ENCODE measurements at regions not wholly inside any gene's neighbourhood (a gene's known extent, or its start where the extent isn't known, plus 50 kb on each side); places are given as distances from the start of the nearest gene placed in this dataset.

- no peak overlapping the region for H3K4me3 Mint-ChIP-seq
- no peaks in the 10 kb centered on the region for H3K4me1 Mint-ChIP-seq
- H3K36me3 Mint-ChIP-seq (ENCODE audit: insufficient read depth): no peaks in the 10 kb centered on the region
- ATAC-seq (replicated peaks; ENCODE audit: extremely low read depth, poor library complexity, severe bottlenecking): no peak
- peaks cover 20% of the 10 kb centered on the region for H3K27me3 Mint-ChIP-seq
- no peaks in the 10 kb centered on the region for H3K9me3 Mint-ChIP-seq
- DNase-seq (ENCODE audit: low spot score in 2 of 2): no peak
- no peak overlapping the region for H3K27ac Mint-ChIP-seq (ENCODE audit: low read depth)
These were observed 1469.7 kb downstream of the AACS start for GRCh38 chr12:126534942-126535341.

GRCh38 chr12:126535971-126536370, 1470.7 kb downstream of the AACS start:
- Mint-ChIP-seq H3K27me3 (peaks cover 20% of the 10 kb centered on the region), H3K9me3 (no peaks in the 10 kb centered on the region), H3K27ac (ENCODE audit: low read depth) (no peak overlapping the region), H3K4me3 (no peak overlapping the region), H3K36me3 (ENCODE audit: insufficient read depth) (no peaks in the 10 kb centered on the region), H3K4me1 (no peaks in the 10 kb centered on the region)
- no peak for DNase-seq (ENCODE audit: low spot score in 2 of 2)
- no peak for ATAC-seq (replicated peaks; ENCODE audit: extremely low read depth, poor library complexity, severe bottlenecking)

- no peaks in the 10 kb centered on the region for H3K9me3 Mint-ChIP-seq
- peaks cover 20% of the 10 kb centered on the region for H3K27me3 Mint-ChIP-seq
- H3K27ac Mint-ChIP-seq (ENCODE audit: low read depth): no peak overlapping the region
- no peak for DNase-seq (ENCODE audit: low spot score in 2 of 2)
- H3K4me1 Mint-ChIP-seq: no peaks in the 10 kb centered on the region
- no peaks in the 10 kb centered on the region for H3K36me3 Mint-ChIP-seq (ENCODE audit: insufficient read depth)
- no peak overlapping the region for H3K4me3 Mint-ChIP-seq
- ATAC-seq (replicated peaks; ENCODE audit: extremely low read depth, poor library complexity, severe bottlenecking): no peak
These were observed 1472.8 kb downstream of the AACS start for GRCh38 chr12:126537961-126538530.

- Mint-ChIP-seq H3K4me1 (no peaks in the 10 kb centered on the region), H3K27me3 (peaks cover 20% of the 10 kb centered on the region), H3K4me3 (no peak overlapping the region), H3K9me3 (no peaks in the 10 kb centered on the region), H3K27ac (ENCODE audit: low read depth) (no peak overlapping the region), H3K36me3 (ENCODE audit: insufficient read depth) (no peaks in the 10 kb centered on the region)
- DNase-seq (ENCODE audit: low spot score in 2 of 2) (no peak), ATAC-seq (replicated peaks; ENCODE audit: extremely low read depth, poor library complexity, severe bottlenecking) (no peak)
These were observed 1473.7 kb downstream of the AACS start for GRCh38 chr12:126538888-126539287.

- Mint-ChIP-seq H3K4me3 (no peak overlapping the region), H3K27me3 (no peaks in the 10 kb centered on the region), H3K4me1 (no peaks in the 10 kb centered on the region), H3K9me3 (no peaks in the 10 kb centered on the region), H3K27ac (ENCODE audit: low read depth) (no peak overlapping the region), H3K36me3 (ENCODE audit: insufficient read depth) (no peaks in the 10 kb centered on the region)
- ATAC-seq (replicated peaks; ENCODE audit: extremely low read depth, poor library complexity, severe bottlenecking): no peak
- no peak for DNase-seq (ENCODE audit: low spot score in 2 of 2)
These were observed 1480.2 kb downstream of the AACS start for GRCh38 chr12:126545411-126545810.

- H3K4me1 Mint-ChIP-seq: no peaks in the 10 kb centered on the region
- no peaks in the 10 kb centered on the region for H3K27me3 Mint-ChIP-seq
- H3K36me3 Mint-ChIP-seq (ENCODE audit: insufficient read depth): no peaks in the 10 kb centered on the region
- no peak overlapping the region for H3K4me3 Mint-ChIP-seq
- H3K27ac Mint-ChIP-seq (ENCODE audit: low read depth): no peak overlapping the region
- DNase-seq (ENCODE audit: low spot score in 2 of 2) (no peak), ATAC-seq (replicated peaks; ENCODE audit: extremely low read depth, poor library complexity, severe bottlenecking) (no peak)
- H3K9me3 Mint-ChIP-seq: no peaks in the 10 kb centered on the region
These were observed 1482.7 kb downstream of the AACS start for GRCh38 chr12:126547905-126548304.

- no peaks in the 10 kb centered on the region for H3K27me3 Mint-ChIP-seq
- ATAC-seq (replicated peaks; ENCODE audit: extremely low read depth, poor library complexity, severe bottlenecking): no peak
- no peaks in the 10 kb centered on the region for H3K36me3 Mint-ChIP-seq (ENCODE audit: insufficient read depth)
- no peaks in the 10 kb centered on the region for H3K4me1 Mint-ChIP-seq
- H3K9me3 Mint-ChIP-seq: no peaks in the 10 kb centered on the region
- no peak for DNase-seq (ENCODE audit: low spot score in 2 of 2)
- no peak overlapping the region for H3K27ac Mint-ChIP-seq (ENCODE audit: low read depth)
- no peak overlapping the region for H3K4me3 Mint-ChIP-seq
These were observed 1486.6 kb downstream of the AACS start for GRCh38 chr12:126551869-126552268.

GRCh38 chr12:126554625-126555024, 1489.4 kb downstream of the AACS start:
- Mint-ChIP-seq H3K27ac (ENCODE audit: low read depth) (no peak overlapping the region), H3K27me3 (no peaks in the 10 kb centered on the region)

GRCh38 chr12:126557659-126558058, 1492.4 kb downstream of the AACS start:
- Mint-ChIP-seq H3K36me3 (ENCODE audit: insufficient read depth) (no peaks in the 10 kb centered on the region), H3K9me3 (no peaks in the 10 kb centered on the region), H3K4me1 (no peaks in the 10 kb centered on the region), H3K27me3 (peaks cover 24% of the 10 kb centered on the region), H3K27ac (ENCODE audit: low read depth) (no peak overlapping the region), H3K4me3 (no peak overlapping the region)
- ATAC-seq (replicated peaks; ENCODE audit: extremely low read depth, poor library complexity, severe bottlenecking) (no peak), DNase-seq (ENCODE audit: low spot score in 2 of 2) (no peak)

More at GRCh38 chr12:126554625-126555024, 1489.4 kb downstream of the AACS start:
- H3K4me1 Mint-ChIP-seq: no peaks in the 10 kb centered on the region
- ATAC-seq (replicated peaks; ENCODE audit: extremely low read depth, poor library complexity, severe bottlenecking) (no peak), DNase-seq (ENCODE audit: low spot score in 2 of 2) (no peak)
- H3K4me3 Mint-ChIP-seq: no peak overlapping the region
- H3K36me3 Mint-ChIP-seq (ENCODE audit: insufficient read depth): no peaks in the 10 kb centered on the region
- H3K9me3 Mint-ChIP-seq: no peaks in the 10 kb centered on the region

GRCh38 chr12:126558219-126558618, 1493.0 kb downstream of the AACS start:
- Mint-ChIP-seq H3K36me3 (ENCODE audit: insufficient read depth) (no peaks in the 10 kb centered on the region), H3K9me3 (no peaks in the 10 kb centered on the region), H3K27me3 (peaks cover 30% of the 10 kb centered on the region), H3K4me3 (no peak overlapping the region), H3K27ac (ENCODE audit: low read depth) (no peak overlapping the region), H3K4me1 (no peaks in the 10 kb centered on the region)
- DNase-seq (ENCODE audit: low spot score in 2 of 2) (no peak), ATAC-seq (replicated peaks; ENCODE audit: extremely low read depth, poor library complexity, severe bottlenecking) (no peak)

- Mint-ChIP-seq H3K36me3 (ENCODE audit: insufficient read depth) (no peaks in the 10 kb centered on the region), H3K4me1 (no peaks in the 10 kb centered on the region), H3K27ac (ENCODE audit: low read depth) (no peak overlapping the region), H3K27me3 (peaks cover 36% of the 10 kb centered on the region), H3K4me3 (no peak overlapping the region), H3K9me3 (no peaks in the 10 kb centered on the region)
- DNase-seq (ENCODE audit: low spot score in 2 of 2): no peak
- ATAC-seq (replicated peaks; ENCODE audit: extremely low read depth, poor library complexity, severe bottlenecking): no peak
These were observed 1493.6 kb downstream of the AACS start for GRCh38 chr12:126558810-126559209.

- no peaks in the 10 kb centered on the region for H3K4me1 Mint-ChIP-seq
- DNase-seq (ENCODE audit: low spot score in 2 of 2) (no peak), ATAC-seq (replicated peaks; ENCODE audit: extremely low read depth, poor library complexity, severe bottlenecking) (no peak)
- no peaks in the 10 kb centered on the region for H3K36me3 Mint-ChIP-seq (ENCODE audit: insufficient read depth)
- H3K9me3 Mint-ChIP-seq: no peaks in the 10 kb centered on the region
- no peak overlapping the region for H3K27ac Mint-ChIP-seq (ENCODE audit: low read depth)
- H3K4me3 Mint-ChIP-seq: no peak overlapping the region
- peaks cover 18% of the 10 kb centered on the region for H3K27me3 Mint-ChIP-seq
These were observed 1501.8 kb downstream of the AACS start for GRCh38 chr12:126567016-126567415.

GRCh38 chr12:126569706-126570105, 1504.5 kb downstream of the AACS start:
- no peaks in the 10 kb centered on the region for H3K36me3 Mint-ChIP-seq (ENCODE audit: insufficient read depth)
- H3K4me1 Mint-ChIP-seq: no peaks in the 10 kb centered on the region
- no peaks in the 10 kb centered on the region for H3K9me3 Mint-ChIP-seq

GRCh38 chr12:126570566-126570965, 1505.3 kb downstream of the AACS start:
- H3K9me3 Mint-ChIP-seq: no peaks in the 10 kb centered on the region
- no peak for DNase-seq (ENCODE audit: low spot score in 2 of 2)
- H3K27me3 Mint-ChIP-seq: no peaks in the 10 kb centered on the region
- H3K27ac Mint-ChIP-seq (ENCODE audit: low read depth): no peak overlapping the region
- no peaks in the 10 kb centered on the region for H3K36me3 Mint-ChIP-seq (ENCODE audit: insufficient read depth)
- no peak overlapping the region for H3K4me3 Mint-ChIP-seq
- ATAC-seq (replicated peaks; ENCODE audit: extremely low read depth, poor library complexity, severe bottlenecking): no peak
- no peaks in the 10 kb centered on the region for H3K4me1 Mint-ChIP-seq

More at GRCh38 chr12:126569706-126570105, 1504.5 kb downstream of the AACS start:
- DNase-seq (ENCODE audit: low spot score in 2 of 2): no peak
- ATAC-seq (replicated peaks; ENCODE audit: extremely low read depth, poor library complexity, severe bottlenecking): no peak
- Mint-ChIP-seq H3K27ac (ENCODE audit: low read depth) (no peak overlapping the region), H3K4me3 (no peak overlapping the region), H3K27me3 (no peaks in the 10 kb centered on the region)
